ENCODE measurements at regions not wholly inside any gene's neighbourhood (a gene's known extent, or its start where the extent isn't known, plus 50 kb on each side); places are given as distances from the start of the nearest gene placed in this dataset.

DNA sequence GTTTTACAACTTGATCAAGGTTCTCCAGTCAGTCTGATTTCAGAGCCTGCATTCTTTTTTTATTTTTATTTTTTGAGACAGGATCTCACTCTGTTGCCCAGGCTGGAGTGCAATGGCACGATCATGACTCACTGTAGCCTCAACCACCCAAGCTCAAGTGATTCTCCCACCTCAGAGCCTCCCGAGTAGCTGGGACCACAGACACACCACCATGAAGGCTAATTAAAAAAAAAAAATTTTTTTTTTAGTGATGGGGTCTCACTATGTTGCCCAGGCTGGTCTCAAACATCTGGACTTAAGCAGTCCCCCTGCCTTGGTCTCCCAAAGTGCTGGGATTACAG lies 117.2 kb upstream of the NAV2 start:
- H3K36me3 ChIP-seq (ENCODE audit: control insufficient read depth, insufficient read depth, low read length): no peaks in the 10 kb centered on the region
- TF ChIP-seq, protein P1, sequence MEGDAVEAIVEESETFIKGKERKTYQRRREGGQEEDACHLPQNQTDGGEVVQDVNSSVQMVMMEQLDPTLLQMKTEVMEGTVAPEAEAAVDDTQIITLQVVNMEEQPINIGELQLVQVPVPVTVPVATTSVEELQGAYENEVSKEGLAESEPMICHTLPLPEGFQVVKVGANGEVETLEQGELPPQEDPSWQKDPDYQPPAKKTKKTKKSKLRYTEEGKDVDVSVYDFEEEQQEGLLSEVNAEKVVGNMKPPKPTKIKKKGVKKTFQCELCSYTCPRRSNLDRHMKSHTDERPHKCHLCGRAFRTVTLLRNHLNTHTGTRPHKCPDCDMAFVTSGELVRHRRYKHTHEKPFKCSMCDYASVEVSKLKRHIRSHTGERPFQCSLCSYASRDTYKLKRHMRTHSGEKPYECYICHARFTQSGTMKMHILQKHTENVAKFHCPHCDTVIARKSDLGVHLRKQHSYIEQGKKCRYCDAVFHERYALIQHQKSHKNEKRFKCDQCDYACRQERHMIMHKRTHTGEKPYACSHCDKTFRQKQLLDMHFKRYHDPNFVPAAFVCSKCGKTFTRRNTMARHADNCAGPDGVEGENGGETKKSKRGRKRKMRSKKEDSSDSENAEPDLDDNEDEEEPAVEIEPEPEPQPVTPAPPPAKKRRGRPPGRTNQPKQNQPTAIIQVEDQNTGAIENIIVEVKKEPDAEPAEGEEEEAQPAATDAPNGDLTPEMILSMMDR (IDR thresholded peaks at IDR 0.05; ENCODE audit: insufficient read depth, low read length, poor library complexity, severe bottlenecking): no peak
- H3K4me3 ChIP-seq (replicated peaks; ENCODE audit: low read depth, low read length): no peak overlapping the region
- no peak for DNase-seq (ENCODE audit: extremely low read depth, insufficient read length)
- H3K27me3 ChIP-seq (replicated peaks; ENCODE audit: control insufficient read depth, insufficient read depth, low read length): no peaks in the 10 kb centered on the region

DNA sequence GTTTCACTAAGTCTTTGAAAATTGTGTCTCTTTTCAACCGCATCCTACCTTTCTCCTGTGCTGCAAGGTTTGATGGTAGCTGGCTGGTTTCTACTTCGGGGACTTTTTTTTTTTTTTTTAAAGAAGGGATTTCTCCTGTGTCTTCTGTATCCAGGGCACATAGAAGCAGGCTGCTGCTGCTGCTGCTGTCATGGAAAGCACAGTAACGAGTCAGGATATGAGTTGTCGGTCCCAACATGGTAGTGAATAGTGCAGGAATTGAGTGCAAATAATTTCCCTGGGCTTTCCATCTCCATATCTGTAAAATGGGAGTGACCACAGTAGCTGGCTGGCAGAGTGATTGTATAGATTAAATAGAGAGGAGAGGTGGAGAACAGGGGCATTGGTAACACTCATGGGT lies 118.3 kb upstream of the NAV2 start:
- Histone ChIP-seq H3K36me3 (ENCODE audit: control insufficient read depth, insufficient read depth, low read length) (no peaks in the 10 kb centered on the region), H3K27me3 (replicated peaks; ENCODE audit: control insufficient read depth, insufficient read depth, low read length) (no peaks in the 10 kb centered on the region), H3K4me3 (replicated peaks; ENCODE audit: low read depth, low read length) (no peak overlapping the region)
- TF ChIP-seq, protein P1 (IDR thresholded peaks at IDR 0.05; ENCODE audit: insufficient read depth, low read length, poor library complexity, severe bottlenecking): no peak
- DNase-seq (ENCODE audit: extremely low read depth, insufficient read length): no peak

DNA sequence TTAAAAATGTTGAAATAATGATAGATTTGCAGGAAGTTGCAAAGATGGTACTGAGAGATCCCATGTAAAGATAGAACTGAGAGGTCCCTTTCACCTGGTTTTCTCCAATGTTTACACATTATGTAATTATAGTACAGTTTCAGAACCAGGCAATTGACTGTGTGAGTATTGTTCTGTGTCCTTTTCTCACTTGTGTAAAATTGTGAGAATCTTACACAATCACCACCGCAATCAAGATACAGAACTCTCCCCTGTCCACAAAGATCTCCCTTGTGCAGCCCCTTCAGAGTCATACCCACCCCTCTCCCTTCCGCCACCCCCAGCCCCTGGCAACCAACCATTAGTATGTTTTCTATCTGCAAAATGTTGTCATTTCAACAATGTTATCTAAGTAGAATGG lies 119.8 kb upstream of the NAV2 start:
- TF ChIP-seq, protein P1 (IDR thresholded peaks at IDR 0.05; ENCODE audit: insufficient read depth, low read length, poor library complexity, severe bottlenecking): no peak
- no peaks in the 10 kb centered on the region; the same call in 1 of the 2 replicates for H3K27me3 ChIP-seq (replicated peaks; ENCODE audit: control insufficient read depth, insufficient read depth, low read length)
- no peak overlapping the region for H3K4me3 ChIP-seq (replicated peaks; ENCODE audit: low read depth, low read length)
- H3K36me3 ChIP-seq (ENCODE audit: control insufficient read depth, insufficient read depth, low read length): no peaks in the 10 kb centered on the region
- DNase-seq (ENCODE audit: extremely low read depth, insufficient read length): no peak

DNA sequence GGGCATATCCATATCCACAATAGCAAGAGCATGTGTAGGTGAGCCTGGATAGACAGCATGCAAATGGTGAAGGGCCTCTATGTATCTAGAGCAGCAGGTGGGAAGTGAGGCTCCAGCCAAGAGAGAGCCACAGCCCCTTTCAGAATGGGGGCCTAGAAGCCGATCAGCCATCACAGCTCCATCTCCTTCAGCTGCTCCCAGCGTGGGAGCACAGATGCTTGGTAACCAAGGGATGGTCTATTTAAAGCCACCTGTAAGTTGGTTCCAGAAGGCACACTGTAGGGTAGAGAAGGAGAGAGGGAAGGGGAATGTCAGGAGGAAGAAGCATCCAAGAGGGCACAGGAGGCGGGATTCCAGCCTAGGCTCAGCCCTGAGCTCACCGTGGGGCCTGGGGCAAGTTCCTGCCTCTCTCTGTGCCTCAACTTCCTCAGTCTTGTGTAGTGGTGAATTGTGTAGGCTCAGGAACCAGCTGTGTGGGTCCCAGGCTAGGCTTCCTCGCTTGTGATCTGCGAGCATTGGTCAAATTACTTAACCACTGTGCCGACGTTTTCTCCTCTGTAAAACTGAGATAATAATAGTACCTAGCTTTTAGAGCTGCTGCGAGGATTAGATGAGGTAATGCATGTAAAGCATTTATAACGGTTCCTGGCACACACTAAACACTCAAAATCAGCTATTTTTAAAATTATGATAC lies 122.9 kb upstream of the NAV2 start:
- H3K36me3 ChIP-seq (ENCODE audit: control insufficient read depth, insufficient read depth, low read length): no peaks in the 10 kb centered on the region
- TF ChIP-seq, protein P1 (IDR thresholded peaks at IDR 0.05; ENCODE audit: insufficient read depth, low read length, poor library complexity, severe bottlenecking): no peak
- no peaks in the 10 kb centered on the region; the same call in 1 of the 2 replicates for H3K27me3 ChIP-seq (replicated peaks; ENCODE audit: control insufficient read depth, insufficient read depth, low read length)
- no peak overlapping the region for H3K4me3 ChIP-seq (replicated peaks; ENCODE audit: low read depth, low read length)
- DNase-seq (ENCODE audit: extremely low read depth, insufficient read length): no peak

DNA sequence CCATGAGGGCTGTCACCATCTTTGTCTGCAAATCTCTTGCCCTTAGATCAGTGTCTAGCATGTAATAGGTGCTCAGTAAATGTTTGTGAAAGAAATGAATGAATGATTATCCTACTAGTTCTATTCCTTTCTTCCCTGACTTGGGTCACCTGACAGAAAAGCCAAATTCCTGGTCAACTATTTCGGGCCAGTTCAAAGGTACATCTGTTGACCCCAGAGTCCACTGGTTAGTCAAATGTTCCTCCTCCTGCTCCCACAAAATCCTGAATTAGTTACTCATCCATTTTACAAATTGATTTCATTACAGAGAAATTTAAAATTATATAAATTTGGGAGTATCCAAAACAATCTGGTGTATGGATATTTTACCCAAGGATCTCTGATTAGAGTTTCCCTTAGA lies 124.7 kb upstream of the NAV2 start:
- Histone ChIP-seq H3K4me3 (replicated peaks; ENCODE audit: low read depth, low read length) (no peak overlapping the region), H3K36me3 (ENCODE audit: control insufficient read depth, insufficient read depth, low read length) (no peaks in the 10 kb centered on the region), H3K27me3 (replicated peaks; ENCODE audit: control insufficient read depth, insufficient read depth, low read length) (no peaks in the 10 kb centered on the region; the same call in 1 of the 2 replicates)
- TF ChIP-seq, protein P1 (IDR thresholded peaks at IDR 0.05; ENCODE audit: insufficient read depth, low read length, poor library complexity, severe bottlenecking): no peak
- no peak for DNase-seq (ENCODE audit: extremely low read depth, insufficient read length)

DNA sequence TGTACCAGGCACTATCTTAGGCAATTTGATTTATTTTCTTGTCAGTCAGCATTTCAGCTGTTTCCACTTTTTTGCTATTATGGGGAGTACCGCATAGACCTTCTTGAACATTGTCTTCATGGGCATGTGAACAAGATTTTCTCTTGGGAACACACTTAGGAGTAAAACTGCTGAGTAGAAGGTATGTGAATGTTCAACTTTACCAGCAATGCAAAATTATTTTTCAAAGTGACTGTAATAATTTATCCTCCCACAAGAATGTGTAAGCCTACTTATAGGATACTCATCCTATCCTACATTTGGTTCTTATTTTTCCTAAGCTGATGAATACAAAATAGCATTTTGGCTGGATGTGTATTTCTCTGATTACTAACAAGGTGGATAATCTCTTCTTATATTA lies 132.0 kb upstream of the NAV2 start:
- TF ChIP-seq, protein P1 (IDR thresholded peaks at IDR 0.05; ENCODE audit: insufficient read depth, low read length, poor library complexity, severe bottlenecking): no peak
- no peak for DNase-seq (ENCODE audit: extremely low read depth, insufficient read length)
- Histone ChIP-seq H3K27me3 (replicated peaks; ENCODE audit: control insufficient read depth, insufficient read depth, low read length) (no peaks in the 10 kb centered on the region; the same call in 1 of the 2 replicates), H3K36me3 (ENCODE audit: control insufficient read depth, insufficient read depth, low read length) (no peaks in the 10 kb centered on the region), H3K4me3 (replicated peaks; ENCODE audit: low read depth, low read length) (no peak overlapping the region)
